BLaER1 treated with 17β-estradiol and CSF1 and Interleukin-3, amounts not matched to agents 10 nM and 100 nM (cell line): ENCODE measurements at regions not wholly inside any gene's neighbourhood (a gene's known extent, or its start where the extent isn't known, plus 50 kb on each side); places are given as distances from the start of the nearest gene placed in this dataset.
A peak's percentile ranks its signal among the peaks of the same experiment; 100 is the strongest.

Experiments used
- H3K27ac ChIP-seq, 11 experiments: shearing (Covaris generic); formaldehyde crosslinking; 2 replicates each; pipeline ENCODE4 v1.8.1; 2022
- H3K27me3 ChIP-seq, 11 experiments: shearing (Covaris generic); formaldehyde crosslinking; 2 replicates each; pipeline ENCODE4 v1.8.1; 2022
- H3K36me3 ChIP-seq, 11 experiments: shearing (Covaris generic); formaldehyde crosslinking; 2 replicates each; pipeline ENCODE4 v1.8.1; 2022
- H3K4me1 ChIP-seq, 10 experiments: shearing (Covaris generic); formaldehyde crosslinking; 2 replicates each; pipeline ENCODE4 v1.8.1; 2022
- H3K4me2 ChIP-seq, 11 experiments: shearing (Covaris generic); formaldehyde crosslinking; 2 replicates each; pipeline ENCODE4 v1.8.1; 2022
- H3K4me3 ChIP-seq, 10 experiments: shearing (Covaris generic); formaldehyde crosslinking; 2 replicates each; pipeline ENCODE4 v1.8.1; 2022
- H3K9ac ChIP-seq, 11 experiments: shearing (Covaris generic); formaldehyde crosslinking; 2 replicates each; pipeline ENCODE4 v1.8.1; 2022
- H3K9me3 ChIP-seq, 11 experiments: shearing (Covaris generic); formaldehyde crosslinking; replicated peaks in 1 of 11; 2 replicates each; pipeline ENCODE4 v1.8.1; 2022
- H4K20me1 ChIP-seq, 11 experiments: shearing (Covaris generic); formaldehyde crosslinking; 2 replicates each; pipeline ENCODE4 v1.8.1; 2022
- Cebpa-rat ChIP-seq, 11 experiments: shearing (Covaris generic); IDR thresholded peaks; 2 replicates each; pipeline ENCODE4 v1.8.1; 2022

DNA sequence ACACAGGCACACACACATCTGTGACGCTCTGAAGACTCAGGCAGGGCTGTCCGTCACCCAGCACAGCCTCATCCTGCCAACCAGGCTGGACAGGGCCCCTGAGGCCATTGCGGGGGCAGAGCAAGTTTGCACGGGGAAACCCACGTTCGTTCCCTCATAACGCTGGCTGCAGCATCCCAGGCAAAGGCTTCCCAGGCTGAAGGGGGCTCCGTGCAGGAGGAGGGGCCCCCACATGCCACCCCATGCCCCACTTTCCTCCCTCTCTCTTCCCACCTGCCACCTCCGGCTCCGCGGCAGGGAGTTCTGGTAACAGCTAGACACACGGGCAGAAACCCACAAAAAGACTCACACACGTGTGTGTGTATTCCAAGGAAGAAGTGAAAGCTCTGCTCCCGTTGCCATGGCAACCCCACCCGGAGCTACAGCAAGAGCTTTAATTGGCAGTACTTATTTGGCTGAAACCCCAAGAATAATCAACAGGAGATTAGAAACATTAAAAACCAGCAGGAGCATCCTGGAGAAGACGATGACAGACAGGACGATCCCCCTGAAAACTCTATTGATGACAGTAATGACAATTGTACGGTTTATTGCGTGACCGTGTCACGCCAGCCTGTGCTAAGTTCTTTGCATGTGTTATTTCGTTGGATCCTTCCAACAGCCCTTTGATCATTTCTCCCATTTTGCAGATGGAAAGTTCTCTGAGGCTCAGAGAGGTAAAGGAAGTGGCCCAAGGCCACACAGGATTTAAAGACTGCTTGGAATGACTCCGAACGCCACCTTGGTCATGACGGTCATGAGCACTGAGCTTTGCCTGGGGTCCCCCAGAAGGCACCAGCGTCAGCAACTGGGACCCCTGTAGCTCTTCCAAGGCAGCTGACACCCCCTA is 247.1 kb downstream of the NPHP4 start:
- Histone ChIP-seq H3K4me1 (peaks cover 58 to 95% (median 94%) of the 10 kb centered on the region in 10 experiments), H3K27me3 (peaks cover 0 to 35% (median 0%) of the 10 kb centered on the region in 11 experiments; a peak in 4 of 22 replicates), H3K36me3 (no peaks in the 10 kb centered on the region), H3K4me2 (peak overlapping the region; percentile 54 to 93 (median 80)), H3K9me3 (no peaks in the 10 kb centered on the region), H4K20me1 (peaks cover 0 to 22% (median 0%) of the 10 kb centered on the region in 11 experiments; a peak in 4 of 22 replicates), H3K9ac (peak overlapping the region in 4 of 11 experiments; percentile 1 to 26 (median 12); a peak in 4 of 22 replicates), H3K27ac (no peak overlapping the region), H3K4me3 (no peak overlapping the region)
- TF ChIP-seq Cebpa-rat (IDR thresholded peaks at IDR 0.05) = no peak

DNA sequence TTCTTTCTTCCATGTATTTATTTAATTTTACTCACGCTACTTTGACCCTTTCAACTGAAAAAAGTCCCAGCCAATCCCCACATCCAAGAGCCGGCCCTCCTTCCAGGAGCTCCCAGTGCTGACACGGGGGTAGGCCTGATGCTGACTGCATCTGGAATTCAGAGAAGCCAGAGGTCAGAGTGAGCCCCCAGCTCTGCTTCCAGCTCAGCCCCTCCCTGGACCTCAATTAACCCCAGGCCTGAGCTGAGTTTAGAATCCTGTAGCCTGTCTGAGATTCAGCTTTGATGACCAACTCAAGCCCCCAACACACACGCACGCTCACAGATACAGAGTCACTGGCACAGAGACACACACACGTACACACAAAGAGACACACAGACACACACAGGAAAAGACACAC is 247.9 kb downstream of the NPHP4 start:
- Histone ChIP-seq H3K9ac (peak overlapping the region in 2 of 11 experiments; percentile 5 to 19; a peak in 1 of 22 replicates), H3K9me3 (no peaks in the 10 kb centered on the region), H3K4me2 (peak overlapping the region in 10 of 11 experiments; percentile 62 to 93 (median 80); a peak in 20 of 22 replicates), H3K4me1 (peaks cover 60 to 95% (median 94%) of the 10 kb centered on the region in 10 experiments), H3K27ac (no peak overlapping the region), H3K27me3 (peaks cover 0 to 37% (median 0%) of the 10 kb centered on the region in 11 experiments; a peak in 4 of 22 replicates), H4K20me1 (peaks cover 0 to 22% (median 0%) of the 10 kb centered on the region in 11 experiments; a peak in 4 of 22 replicates), H3K36me3 (no peaks in the 10 kb centered on the region), H3K4me3 (no peak overlapping the region)
- no peak for TF ChIP-seq Cebpa-rat (IDR thresholded peaks at IDR 0.05)

GRCh38 chr1:5743435-5744095 is 248.7 kb downstream of the NPHP4 start:
- Histone ChIP-seq H3K4me1 (peaks cover 60 to 95% (median 93%) of the 10 kb centered on the region in 10 experiments), H3K4me2 (peak overlapping the region in 9 of 11 experiments; percentile 74 to 90 (median 80); a peak in 16 of 22 replicates), H3K9ac (peak overlapping the region in 1 of 11 experiments; percentile 20; a peak in 1 of 22 replicates), H3K36me3 (no peaks in the 10 kb centered on the region), H4K20me1 (peaks cover 0 to 22% (median 0%) of the 10 kb centered on the region in 11 experiments; a peak in 4 of 22 replicates), H3K27ac (peak overlapping the region in 1 of 11 experiments; percentile 16; a peak in 1 of 22 replicates), H3K9me3 (0 out of 22 replicates have a peak, but pooled peaks cover 0 to 3% (median 0%) of the 10 kb centered on the region in 11 experiments), H3K27me3 (peaks cover 0 to 44% (median 0%) of the 10 kb centered on the region in 11 experiments; a peak in 6 of 22 replicates), H3K4me3 (no peak overlapping the region)
- no peak for TF ChIP-seq Cebpa-rat (IDR thresholded peaks at IDR 0.05)

- peak overlapping the region in 1 of 11 experiments; percentile 16; a peak in 1 of 22 replicates for H3K27ac ChIP-seq
- H3K4me2 ChIP-seq = peak overlapping the region in 9 of 11 experiments; percentile 74 to 90 (median 80); a peak in 17 of 22 replicates
- H3K4me3 ChIP-seq = no peak overlapping the region
- peaks cover 0 to 5% (median 0%) of the 10 kb centered on the region in 11 experiments; a peak in 1 of 22 replicates for H3K9me3 ChIP-seq
- no peak for TF ChIP-seq Cebpa-rat (IDR thresholded peaks at IDR 0.05)
- H3K4me1 ChIP-seq = peaks cover 60 to 89% (median 85%) of the 10 kb centered on the region in 10 experiments
- peaks cover 0 to 44% (median 0%) of the 10 kb centered on the region in 11 experiments; a peak in 6 of 22 replicates for H3K27me3 ChIP-seq
- H3K9ac ChIP-seq = no peak overlapping the region
- H3K36me3 ChIP-seq = no peaks in the 10 kb centered on the region
- H4K20me1 ChIP-seq = peaks cover 0 to 15% (median 0%) of the 10 kb centered on the region in 11 experiments; a peak in 4 of 22 replicates
Observed at GRCh38 chr1:5742801-5743200, 249.4 kb downstream of the NPHP4 start.

DNA sequence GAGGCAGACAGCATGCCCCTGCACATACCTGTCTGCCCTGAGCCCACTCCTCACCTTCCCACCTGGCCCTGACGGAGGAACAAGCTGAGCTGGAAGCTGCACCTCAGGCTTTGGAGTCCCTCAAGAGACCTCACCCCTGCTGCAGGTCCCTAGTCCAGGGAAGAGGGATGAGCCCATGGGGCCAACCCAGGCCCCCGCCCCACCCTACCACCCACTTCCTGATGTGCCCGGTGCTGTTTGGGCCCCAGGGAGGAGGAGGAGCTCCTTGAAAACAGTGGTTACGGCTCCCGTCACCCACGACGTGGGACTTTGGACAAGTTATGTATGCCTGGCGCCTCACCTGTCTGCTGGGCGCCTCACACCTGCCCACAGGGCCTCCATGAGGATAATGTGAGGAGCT is 250.2 kb downstream of the NPHP4 start:
- H3K9me3 ChIP-seq = peaks cover 0 to 5% (median 0%) of the 10 kb centered on the region in 11 experiments; a peak in 1 of 22 replicates
- H3K36me3 ChIP-seq = no peaks in the 10 kb centered on the region
- no peak overlapping the region for H3K9ac ChIP-seq
- no peak overlapping the region for H3K27ac ChIP-seq
- no peak overlapping the region for H3K4me3 ChIP-seq
- peak overlapping the region; percentile 22 to 90 (median 78); a peak in 21 of 22 replicates for H3K4me2 ChIP-seq
- peaks cover 58 to 85% (median 81%) of the 10 kb centered on the region in 10 experiments for H3K4me1 ChIP-seq
- H4K20me1 ChIP-seq = peaks cover 0 to 15% (median 0%) of the 10 kb centered on the region in 11 experiments; a peak in 4 of 22 replicates
- TF ChIP-seq Cebpa-rat (IDR thresholded peaks at IDR 0.05) = no peak
- peaks cover 0 to 44% (median 0%) of the 10 kb centered on the region in 11 experiments; a peak in 6 of 22 replicates for H3K27me3 ChIP-seq

- H3K4me3 ChIP-seq = no peak overlapping the region
- H3K4me2 ChIP-seq = peak overlapping the region; percentile 22 to 90 (median 78)
- H3K4me1 ChIP-seq = peaks cover 50 to 76% (median 72%) of the 10 kb centered on the region in 10 experiments
- no peaks in the 10 kb centered on the region for H3K36me3 ChIP-seq
- peaks cover 0 to 5% (median 0%) of the 10 kb centered on the region in 11 experiments; a peak in 2 of 22 replicates for H3K9me3 ChIP-seq
- H3K27ac ChIP-seq = peak overlapping the region in 1 of 11 experiments; percentile 36; a peak in 2 of 22 replicates
- peaks cover 0 to 8% (median 0%) of the 10 kb centered on the region in 11 experiments; a peak in 2 of 22 replicates for H4K20me1 ChIP-seq
- no peak overlapping the region for H3K9ac ChIP-seq
- peaks cover 0 to 44% (median 0%) of the 10 kb centered on the region in 11 experiments; a peak in 6 of 22 replicates for H3K27me3 ChIP-seq
- TF ChIP-seq Cebpa-rat (IDR thresholded peaks at IDR 0.05) = no peak; a peak in 1 of 22 replicates
Observed at GRCh38 chr1:5740865-5741860, 251.1 kb downstream of the NPHP4 start.

DNA sequence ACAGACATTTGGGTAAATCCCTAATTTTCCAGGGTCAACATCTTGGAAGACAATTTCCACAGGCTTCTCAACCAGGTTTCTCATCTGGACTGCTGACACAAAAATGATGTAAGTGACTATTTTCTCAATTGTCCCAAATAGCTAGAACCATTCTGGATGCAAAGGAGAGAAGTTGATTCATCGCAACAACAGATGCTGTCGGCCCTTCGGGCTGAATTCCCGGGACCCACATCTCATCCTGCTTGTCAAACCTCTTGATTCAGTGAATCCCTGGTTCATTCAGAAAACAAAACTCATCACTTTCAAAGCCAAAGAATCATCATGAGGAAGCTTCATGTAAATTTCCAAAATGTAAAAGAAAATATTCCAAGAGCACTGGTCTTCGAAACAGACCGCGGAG is 251.8 kb downstream of the NPHP4 start:
- Histone ChIP-seq H3K4me1 (peaks cover 43 to 69% (median 65%) of the 10 kb centered on the region in 10 experiments), H3K9me3 (peaks cover 0 to 5% (median 0%) of the 10 kb centered on the region in 11 experiments; a peak in 2 of 22 replicates), H3K9ac (no peak overlapping the region), H4K20me1 (peaks cover 0 to 8% (median 0%) of the 10 kb centered on the region in 11 experiments; a peak in 1 of 22 replicates), H3K36me3 (no peaks in the 10 kb centered on the region), H3K4me3 (no peak overlapping the region), H3K27me3 (peaks cover 0 to 43% (median 0%) of the 10 kb centered on the region in 11 experiments; a peak in 6 of 22 replicates), H3K4me2 (peak overlapping the region in 10 of 11 experiments; percentile 52 to 90 (median 79); a peak in 20 of 22 replicates), H3K27ac (peak overlapping the region in 1 of 11 experiments; percentile 36; a peak in 2 of 22 replicates)
- no peak for TF ChIP-seq Cebpa-rat (IDR thresholded peaks at IDR 0.05)
